GM21619 (cell line): ENCODE measurements at regions not wholly inside any gene's neighbourhood (a gene's known extent, or its start where the extent isn't known, plus 50 kb on each side); places are given as distances from the start of the nearest gene placed in this dataset.

Experiments used
- ATAC-seq: cut with Tn5 transposase; IDR thresholded peaks from one replicate; pipeline ENCODE4 v1.9.1; 2021; ENCODE audit not compliant: unreplicated experiment

DNA sequence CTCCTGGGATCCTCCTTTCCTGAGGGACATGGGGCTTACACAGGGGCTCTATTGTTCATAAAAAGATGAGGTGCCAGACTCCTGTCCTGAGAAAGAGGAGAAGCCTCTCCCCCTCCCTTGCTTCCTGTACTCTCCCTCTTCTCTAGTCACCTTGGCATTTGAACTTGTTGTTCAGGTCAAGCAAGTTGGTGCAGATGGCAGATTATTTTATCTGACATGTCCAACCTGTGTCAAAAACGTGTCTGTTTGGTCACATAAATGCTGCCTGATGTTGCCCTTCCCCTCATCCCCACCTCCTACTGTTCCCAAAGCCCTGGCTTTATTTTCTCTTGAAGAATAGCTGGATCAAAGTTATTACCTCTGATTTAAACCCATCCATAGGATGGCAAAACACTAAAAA is 154.8 kb downstream of the TMX1 start:
- ATAC-seq = no peak

DNA sequence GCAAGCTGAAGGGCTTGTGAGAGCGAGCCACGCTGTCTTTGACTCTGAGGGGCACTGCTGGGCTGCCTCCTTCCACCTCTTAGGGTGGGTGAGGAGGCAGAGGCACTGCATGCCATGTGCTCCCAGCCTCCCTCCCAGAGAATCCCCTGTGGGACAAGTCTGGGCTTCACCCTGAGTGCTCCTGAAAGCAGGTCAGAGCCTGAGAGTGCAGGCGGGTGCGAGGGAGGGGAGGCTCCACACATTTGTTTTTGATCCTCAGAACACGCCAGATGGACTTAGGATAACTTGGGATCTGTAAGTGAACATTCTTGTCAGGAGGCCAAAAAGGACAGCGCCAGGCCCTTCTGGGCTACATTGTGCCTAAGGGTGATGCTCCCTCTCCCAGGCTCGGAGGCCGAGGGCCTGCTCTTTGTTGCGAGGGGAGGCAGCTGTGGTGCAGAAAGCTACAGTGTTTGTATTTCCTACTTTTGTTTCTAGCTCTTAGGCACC is 155.4 kb downstream of the TMX1 start:
- no peak for ATAC-seq

- ATAC-seq = no peak
Measured at GRCh38 chr14:51396222-51396815, 156.3 kb downstream of the TMX1 start.

GRCh38 chr14:51398898-51399297 is 158.9 kb downstream of the TMX1 start:
- no peak for ATAC-seq

DNA sequence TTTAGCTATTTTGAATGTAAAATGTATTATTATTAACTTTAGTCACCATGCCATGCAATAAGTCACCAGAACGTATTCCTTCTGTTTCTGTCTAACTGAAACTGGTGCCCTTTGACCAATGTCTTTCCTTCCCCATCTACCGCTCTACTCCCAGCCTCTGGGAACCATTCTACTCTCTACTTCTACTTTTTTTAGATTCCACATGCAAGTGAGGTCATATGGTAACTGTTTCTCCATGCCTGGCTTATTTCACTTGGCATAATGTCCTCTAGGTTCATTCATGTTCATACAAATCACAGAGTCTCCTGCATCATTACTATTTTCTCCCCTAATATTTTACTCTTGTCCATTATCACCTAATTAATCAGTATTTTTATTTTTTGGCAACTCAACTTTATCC is 160.1 kb downstream of the TMX1 start:
- no peak for ATAC-seq

- no peak for ATAC-seq
Measured at GRCh38 chr14:51401272-51401671, 161.2 kb downstream of the TMX1 start.

DNA sequence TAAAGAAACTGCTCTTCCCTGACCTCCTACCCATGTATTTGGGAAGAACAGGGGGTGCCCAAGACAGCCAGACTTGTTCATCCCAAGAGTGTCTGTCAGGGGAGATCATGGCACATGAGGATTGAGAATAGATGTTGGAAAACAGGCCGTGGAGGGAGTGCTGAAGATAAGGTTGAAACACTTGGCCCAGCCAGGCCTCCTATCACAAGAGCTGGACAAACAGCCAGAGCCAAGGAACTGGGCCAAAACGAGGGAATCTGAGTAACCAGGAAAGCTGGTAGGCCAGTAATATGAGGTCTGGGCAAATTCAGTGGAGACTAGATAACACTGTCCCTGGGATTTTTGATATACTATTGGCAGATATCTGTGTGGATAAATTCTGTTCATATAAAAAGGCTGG is 161.7 kb downstream of the TMX1 start:
- no peak for ATAC-seq

DNA sequence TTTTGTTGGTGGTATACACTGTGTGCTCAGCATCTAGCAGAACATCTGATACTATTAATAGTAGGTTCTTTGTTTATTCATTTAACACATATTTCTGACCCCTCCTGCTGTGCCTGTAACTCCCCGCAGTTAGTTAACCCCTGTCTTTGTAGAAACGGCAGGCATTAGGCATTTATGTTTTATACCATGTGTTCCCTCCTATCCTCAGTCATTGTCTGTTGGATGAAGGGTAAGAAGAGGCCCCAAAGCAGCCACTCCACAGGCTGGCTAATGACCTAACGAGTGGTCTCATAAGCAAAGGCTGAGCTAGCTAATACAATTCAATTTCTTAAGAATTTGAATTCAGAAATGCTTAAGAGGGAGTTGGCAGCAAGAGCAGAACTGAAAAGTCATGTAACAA is 170.8 kb downstream of the TMX1 start:
- no peak for ATAC-seq

- ATAC-seq = no peak
Measured at GRCh38 chr14:51419685-51420084, 179.6 kb downstream of the TMX1 start.

GRCh38 chr14:51422704-51423103 is 182.7 kb downstream of the TMX1 start:
- ATAC-seq = no peak

DNA sequence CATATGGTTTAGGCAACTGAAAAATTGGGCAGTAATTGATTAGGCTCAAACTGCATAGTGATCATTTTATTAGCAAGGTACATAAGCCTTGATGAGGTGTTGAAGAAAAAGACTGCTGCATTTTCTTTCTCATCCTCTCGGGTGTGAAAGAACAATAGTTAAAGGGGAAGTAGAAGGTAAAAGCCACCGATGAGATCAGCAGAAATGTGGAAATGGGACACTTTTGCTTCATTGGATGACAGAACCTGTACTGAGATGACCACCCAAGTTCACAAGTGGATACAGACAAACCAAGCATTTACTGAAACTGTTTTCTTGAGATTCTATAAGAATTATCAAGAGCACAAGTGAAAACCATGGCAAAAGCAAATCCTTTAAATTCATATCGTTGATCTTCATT is 184.0 kb downstream of the TMX1 start:
- no peak for ATAC-seq

- ATAC-seq = no peak
Measured at GRCh38 chr14:51424561-51425251, 184.7 kb downstream of the TMX1 start.

DNA sequence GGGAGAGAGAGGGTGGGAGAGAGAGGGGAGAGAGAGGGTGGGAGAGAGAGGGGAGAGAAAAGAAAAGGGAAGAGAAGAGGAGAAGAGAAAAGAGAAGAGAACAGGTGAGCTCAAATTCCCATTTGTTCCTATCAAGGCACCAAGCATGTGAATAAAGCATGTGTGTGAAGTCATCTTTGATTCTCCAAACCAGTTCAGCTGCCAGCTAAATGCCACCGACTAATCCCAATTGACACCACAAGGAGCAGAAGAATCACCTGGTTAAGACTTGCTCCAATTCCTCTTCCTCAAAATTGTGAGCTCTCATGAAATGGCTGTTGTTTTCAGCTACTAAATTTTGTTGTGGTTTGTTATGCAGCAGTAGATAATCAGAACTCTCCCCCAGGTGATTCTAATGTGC is 188.9 kb downstream of the TMX1 start:
- ATAC-seq = no peak

DNA sequence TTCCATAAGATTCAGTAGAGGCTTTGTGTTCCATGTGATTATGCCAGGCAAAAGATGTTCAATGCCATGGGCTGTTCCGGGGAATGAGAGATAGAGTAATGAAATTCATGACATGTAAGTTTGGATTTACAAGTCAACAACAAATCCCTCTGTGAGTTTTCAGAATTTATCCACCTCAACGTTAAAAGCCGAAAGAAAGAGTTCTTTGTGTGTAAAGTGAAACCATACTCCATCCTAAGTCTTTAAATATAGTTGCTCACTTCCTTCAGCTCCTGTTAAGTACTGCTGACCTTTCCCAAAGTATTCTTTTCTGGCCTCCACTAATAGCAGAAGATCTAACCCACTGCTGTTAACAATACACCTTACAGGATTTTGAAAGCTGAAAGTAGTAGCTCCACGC is 190.0 kb downstream of the TMX1 start:
- no peak for ATAC-seq

GRCh38 chr14:51430633-51431032 is 190.6 kb downstream of the TMX1 start:
- ATAC-seq = no peak

GRCh38 chr14:51431033-51431709 is 191.1 kb downstream of the TMX1 start:
- peak; percentile 65 for ATAC-seq

DNA sequence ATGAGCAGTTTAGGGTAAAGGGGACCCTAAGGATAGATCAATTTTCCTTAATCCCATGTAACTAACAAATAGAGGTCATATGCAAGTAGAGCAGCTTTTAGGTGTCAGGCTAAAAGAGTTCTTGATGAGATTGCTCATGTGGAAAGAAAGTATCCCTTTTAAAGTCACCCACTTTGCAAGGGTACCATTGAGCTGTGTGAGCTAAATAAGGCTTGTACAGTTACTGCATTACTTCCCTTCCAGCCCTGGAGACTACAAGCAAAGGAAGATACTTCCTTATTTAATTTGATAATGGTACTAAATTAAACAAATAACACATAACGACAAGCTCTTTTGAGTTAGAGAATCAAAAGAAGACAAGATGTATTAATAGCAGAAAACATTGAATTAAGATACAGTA is 191.7 kb downstream of the TMX1 start:
- ATAC-seq = no peak

DNA sequence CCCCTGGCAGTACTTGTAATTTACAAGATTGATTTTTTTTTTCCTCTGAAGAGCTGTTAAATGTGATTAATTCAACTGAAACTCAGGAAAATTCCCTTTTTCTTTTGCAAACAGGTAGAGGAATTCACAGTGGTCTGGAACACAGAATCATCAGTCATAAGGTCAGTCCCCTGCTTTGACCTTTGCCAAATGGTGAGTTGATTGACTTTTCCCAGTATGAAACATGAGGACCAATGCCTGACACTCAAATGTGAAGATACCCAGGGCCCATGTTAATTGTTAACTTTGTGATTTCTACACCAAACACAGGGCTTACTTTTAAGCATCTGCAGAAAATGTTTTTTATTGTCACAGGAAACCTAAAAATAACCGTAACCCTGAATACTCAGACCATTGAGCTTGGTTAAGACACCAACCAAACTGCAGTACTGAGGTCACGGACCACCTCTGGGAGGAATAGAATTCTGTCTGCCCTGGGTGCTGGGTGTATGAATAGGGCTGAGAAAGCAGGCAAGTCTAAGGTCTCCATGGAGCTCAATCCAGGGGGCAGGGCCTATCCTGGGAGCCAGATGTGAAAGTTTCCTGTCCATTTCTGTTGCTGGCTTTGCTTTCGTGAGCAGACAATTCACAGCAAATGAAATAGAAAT is 192.4 kb downstream of the TMX1 start:
- ATAC-seq = no peak

- ATAC-seq = no peak
Measured at GRCh38 chr14:51436630-51437029, 196.6 kb downstream of the TMX1 start.

- ATAC-seq = no peak
Measured at GRCh38 chr14:51439896-51440295, 199.8 kb downstream of the TMX1 start.

DNA sequence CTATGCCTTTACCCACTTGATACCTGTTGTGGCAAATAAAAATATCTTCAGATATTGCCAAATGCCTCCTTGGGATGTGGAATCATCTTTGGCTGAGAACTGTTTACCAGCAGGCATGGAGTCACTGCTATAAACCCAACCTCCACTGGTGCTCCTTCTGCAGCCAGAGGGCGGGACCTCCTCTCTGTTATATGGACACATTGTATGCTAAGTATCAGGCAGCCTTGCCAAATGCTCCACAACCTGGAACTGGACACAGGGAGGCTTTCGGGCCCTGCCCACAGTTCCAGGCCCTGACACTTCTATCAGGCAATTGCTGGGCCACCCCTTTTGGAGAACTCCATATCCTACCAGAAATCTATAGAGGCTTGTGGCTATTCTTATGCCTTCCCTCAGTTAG is 201.0 kb downstream of the TMX1 start:
- ATAC-seq = no peak
